PFSK-1 (cell line): ENCODE measurements at regions not wholly inside any gene's neighbourhood (a gene's known extent, or its start where the extent isn't known, plus 50 kb on each side); places are given as distances from the start of the nearest gene placed in this dataset.

Experiments used
- FOXP2 ChIP-seq: optimal IDR thresholded peaks from 2 replicates; pipeline ENCODE3; 2011; ENCODE audit warnings: borderline replicate concordance, control low read depth, inconsistent platforms; ENCODE audit not compliant: insufficient read depth; ENCODE audit errors: extremely low read length, extremely low read depth
- POLR2AphosphoS5 ChIP-seq: IDR thresholded peaks from 2 replicates; pipeline ENCODE4 v1.6.1; 2012; ENCODE audit warnings: low read depth, mild to moderate bottlenecking, control low read depth, low read length, moderate library complexity
- SIN3A ChIP-seq: IDR thresholded peaks from 2 replicates; pipeline ENCODE4 v1.6.1; 2012; ENCODE audit warnings: mild to moderate bottlenecking, low read length, moderate library complexity, borderline replicate concordance; ENCODE audit not compliant: insufficient read depth
- TAF1 ChIP-seq: IDR thresholded peaks from 2 replicates; pipeline ENCODE4 v1.6.1; 2012; ENCODE audit warnings: low read length, control low read depth, borderline replicate concordance; ENCODE audit not compliant: insufficient read depth
- TF ChIP-seq, protein P1 (sequence below), 2 experiments: IDR thresholded peaks; 2 replicates each; pipeline versions ENCODE4 v1.6.1 to v1.8.0; 2011 to 2012; ENCODE audit warnings: low read depth in 2 of 2, low read length in 2 of 2, control low read depth in 1 of 2, inconsistent platforms in 1 of 2, mild to moderate bottlenecking in 1 of 2, moderate library complexity in 1 of 2; ENCODE audit not compliant: insufficient read depth in 1 of 2

DNA sequence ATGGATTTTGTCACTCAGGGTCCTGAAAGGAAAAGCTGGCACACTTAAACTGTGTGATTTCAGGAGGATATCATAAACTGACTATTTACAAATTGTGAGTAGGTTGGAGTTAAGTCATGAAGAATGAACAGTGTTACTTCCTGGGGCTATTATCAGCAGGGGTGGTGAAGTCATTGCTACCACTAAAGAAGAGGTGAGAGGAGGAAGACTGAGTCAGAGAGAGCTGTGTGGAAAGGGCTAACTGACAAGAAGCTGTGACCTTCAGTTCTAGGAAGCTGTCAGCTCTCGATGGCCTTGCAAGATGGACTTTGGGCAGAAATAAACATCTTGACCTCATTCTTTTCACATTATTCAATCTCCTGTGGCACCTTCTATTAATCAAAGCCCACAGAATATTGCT, 72.3 kb upstream of the STARD4 start:
- TF ChIP-seq TAF1 (no peak), POLR2AphosphoS5 (no peak), FOXP2 (no peak), SIN3A (no peak)
- TF ChIP-seq, protein P1, sequence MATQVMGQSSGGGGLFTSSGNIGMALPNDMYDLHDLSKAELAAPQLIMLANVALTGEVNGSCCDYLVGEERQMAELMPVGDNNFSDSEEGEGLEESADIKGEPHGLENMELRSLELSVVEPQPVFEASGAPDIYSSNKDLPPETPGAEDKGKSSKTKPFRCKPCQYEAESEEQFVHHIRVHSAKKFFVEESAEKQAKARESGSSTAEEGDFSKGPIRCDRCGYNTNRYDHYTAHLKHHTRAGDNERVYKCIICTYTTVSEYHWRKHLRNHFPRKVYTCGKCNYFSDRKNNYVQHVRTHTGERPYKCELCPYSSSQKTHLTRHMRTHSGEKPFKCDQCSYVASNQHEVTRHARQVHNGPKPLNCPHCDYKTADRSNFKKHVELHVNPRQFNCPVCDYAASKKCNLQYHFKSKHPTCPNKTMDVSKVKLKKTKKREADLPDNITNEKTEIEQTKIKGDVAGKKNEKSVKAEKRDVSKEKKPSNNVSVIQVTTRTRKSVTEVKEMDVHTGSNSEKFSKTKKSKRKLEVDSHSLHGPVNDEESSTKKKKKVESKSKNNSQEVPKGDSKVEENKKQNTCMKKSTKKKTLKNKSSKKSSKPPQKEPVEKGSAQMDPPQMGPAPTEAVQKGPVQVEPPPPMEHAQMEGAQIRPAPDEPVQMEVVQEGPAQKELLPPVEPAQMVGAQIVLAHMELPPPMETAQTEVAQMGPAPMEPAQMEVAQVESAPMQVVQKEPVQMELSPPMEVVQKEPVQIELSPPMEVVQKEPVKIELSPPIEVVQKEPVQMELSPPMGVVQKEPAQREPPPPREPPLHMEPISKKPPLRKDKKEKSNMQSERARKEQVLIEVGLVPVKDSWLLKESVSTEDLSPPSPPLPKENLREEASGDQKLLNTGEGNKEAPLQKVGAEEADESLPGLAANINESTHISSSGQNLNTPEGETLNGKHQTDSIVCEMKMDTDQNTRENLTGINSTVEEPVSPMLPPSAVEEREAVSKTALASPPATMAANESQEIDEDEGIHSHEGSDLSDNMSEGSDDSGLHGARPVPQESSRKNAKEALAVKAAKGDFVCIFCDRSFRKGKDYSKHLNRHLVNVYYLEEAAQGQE (IDR thresholded peaks at IDR 0.05; ENCODE audit: insufficient read depth in 1 of 2, low read depth in 2 of 2, low read length in 2 of 2) = no peak

DNA sequence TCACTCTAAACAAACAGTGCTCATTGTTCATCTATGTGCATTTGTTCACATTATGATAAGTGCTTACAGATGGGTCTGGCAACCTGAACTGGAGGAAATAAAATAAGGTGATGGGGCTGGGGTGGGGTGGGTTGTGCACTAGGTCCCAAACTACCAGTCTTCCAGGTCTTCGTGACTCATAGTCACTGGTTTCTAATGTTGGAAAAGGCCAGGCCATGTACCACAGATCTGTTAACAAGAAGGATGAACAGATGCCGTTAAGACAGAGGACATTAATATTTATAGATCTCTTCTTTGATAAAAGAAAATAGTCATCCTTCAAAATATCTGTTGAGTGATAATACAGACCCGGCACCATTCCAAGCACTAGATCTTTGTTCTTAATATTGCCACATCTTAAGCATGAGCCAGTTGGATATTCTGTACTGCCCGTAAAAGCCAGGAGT, 71.4 kb upstream of the STARD4 start:
- TF ChIP-seq FOXP2 (no peak), TAF1 (no peak), SIN3A (no peak), POLR2AphosphoS5 (no peak)
- TF ChIP-seq, protein P1 (IDR thresholded peaks at IDR 0.05; ENCODE audit: insufficient read depth in 1 of 2, low read depth in 2 of 2, low read length in 2 of 2) = no peak

DNA sequence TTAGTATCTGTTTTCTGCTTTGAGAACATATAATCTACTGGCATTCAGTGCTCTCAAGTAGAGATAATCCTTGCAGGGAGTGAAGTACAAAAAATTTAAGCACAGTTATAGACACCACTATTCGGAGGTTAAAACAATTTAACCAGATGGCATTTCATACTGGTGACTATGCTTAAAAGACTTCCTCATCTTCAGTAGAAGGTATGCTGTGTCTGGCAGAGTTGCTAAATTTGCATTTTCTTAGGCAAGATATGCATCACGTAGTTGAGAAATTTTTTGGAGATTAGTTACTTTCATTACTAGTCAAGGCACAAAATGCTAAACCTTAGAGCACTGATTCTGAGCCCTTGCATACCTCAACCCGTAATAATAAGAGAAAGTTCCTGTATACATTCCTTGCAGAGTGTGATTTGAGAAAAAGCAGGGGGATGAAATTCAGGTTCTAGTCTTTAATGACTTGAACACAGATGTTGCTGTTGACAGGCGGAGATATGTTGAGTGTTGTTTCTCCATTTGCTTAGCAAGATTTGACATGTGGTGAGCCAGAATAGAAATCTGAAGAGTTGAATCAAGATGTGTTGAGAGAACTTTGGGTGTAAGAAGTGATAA, 70.8 kb upstream of the STARD4 start:
- TF ChIP-seq FOXP2 = no peak
- TF ChIP-seq, protein P1 (IDR thresholded peaks at IDR 0.05; ENCODE audit: insufficient read depth in 1 of 2, low read depth in 2 of 2, low read length in 2 of 2) = no peak
- no peak for TF ChIP-seq SIN3A
- no peak for TF ChIP-seq POLR2AphosphoS5
- TF ChIP-seq TAF1 = no peak

DNA sequence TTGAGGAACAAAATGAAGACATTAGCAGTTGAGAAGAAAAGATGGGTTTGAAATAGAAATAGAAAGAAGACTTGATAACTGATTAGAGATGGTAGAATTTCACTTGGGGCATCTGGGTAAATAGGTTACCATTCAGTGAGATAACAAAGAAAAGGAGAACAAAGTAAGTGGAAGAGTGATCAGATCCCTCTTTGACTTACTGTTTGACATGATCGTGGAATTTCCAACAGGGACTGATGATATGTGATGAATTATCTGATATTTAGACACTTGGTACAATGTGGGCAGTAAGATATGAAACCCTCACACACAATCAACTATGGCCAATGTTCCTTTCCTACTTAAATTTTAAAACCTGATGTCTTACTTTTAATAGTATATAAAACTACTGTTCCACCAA, 70.1 kb upstream of the STARD4 start:
- TF ChIP-seq SIN3A (no peak), POLR2AphosphoS5 (no peak), TAF1 (no peak), FOXP2 (no peak)
- TF ChIP-seq, protein P1 (IDR thresholded peaks at IDR 0.05; ENCODE audit: insufficient read depth in 1 of 2, low read depth in 2 of 2, low read length in 2 of 2) = no peak
